HEK293 (cell line): ENCODE measurements at regions not wholly inside any gene's neighbourhood (a gene's known extent, or its start where the extent isn't known, plus 50 kb on each side); places are given as distances from the start of the nearest gene placed in this dataset.

Experiments
- CTCF ChIA-PET: fragments of 350-600 bp; formaldehyde crosslinking; extraction: SDS; loops from one replicate; lab custom pipeline; 2021; ENCODE audit warnings: antibody characterized with exemption; lab: Yijun Ruan, JAX
- POLR2A ChIA-PET: fragments of 300-600 bp; formaldehyde crosslinking; extraction: SDS; loops from one replicate; lab custom pipeline; 2020; ENCODE audit warnings: antibody characterized with exemption, inconsistent platforms; lab: Yijun Ruan, JAX
- H3K27ac ChIP-seq: fragments of 200-500 bp; sonication (Bioruptor generic); 2 replicates; pipeline ENCODE4 v1.5.1; 2014; ENCODE audit warnings: low read depth, low read length, control low read depth, inconsistent platforms; ENCODE audit errors: extremely low read depth
- H3K36me3 ChIP-seq, 2 experiments: fragments of 200-500 bp in 1 of 2; sonication (Bioruptor generic) in 1 of 2; 1 replicate in 1 of 2; 2 replicates in 1 of 2; pipeline ENCODE4 v1.5.1; 2014 to 2017; ENCODE audit warnings: inconsistent platforms in 2 of 2, low read length in 2 of 2; ENCODE audit not compliant: control insufficient read depth in 2 of 2, insufficient read depth in 1 of 2
- H3K4me1 ChIP-seq: fragments of 200-500 bp; sonication (Bioruptor generic); 2 replicates; pipeline ENCODE4 v1.5.1; 2014; ENCODE audit warnings: mild to moderate bottlenecking, low read length, inconsistent platforms; ENCODE audit not compliant: control insufficient read depth, insufficient read depth
- H3K4me3 ChIP-seq: 2 replicates; pipeline ENCODE4 v1.5.1; 2011; ENCODE audit warnings: low read depth, mild to moderate bottlenecking, control low read depth, low read length, moderate library complexity
- H3K9me3 ChIP-seq: fragments of 200-500 bp; sonication (Bioruptor generic); 2 replicates; pipeline ENCODE4 v1.5.1; 2014; ENCODE audit warnings: low read depth, low read length, inconsistent platforms; ENCODE audit not compliant: control insufficient read depth, insufficient read depth
- BCL11A ChIP-seq: fragments of 450-650 bp; formaldehyde crosslinking; IDR thresholded peaks from 2 replicates; pipeline ENCODE4 v1.5.1; 2016; ENCODE audit warnings: low read depth, missing biosample characterization, missing genetic modification characterization
- GLI2 ChIP-seq: fragments of 450-650 bp; formaldehyde crosslinking; IDR thresholded peaks from 2 replicates; pipeline ENCODE4; 2017; ENCODE audit warnings: missing biosample characterization, missing genetic modification characterization, low read depth, borderline replicate concordance
- KLF10 ChIP-seq: fragments of 450-650 bp; IDR thresholded peaks from 2 replicates; pipeline ENCODE4 v1.5.1; 2018; ENCODE audit warnings: missing biosample characterization, mild to moderate bottlenecking, missing genetic modification characterization
- TCF7L2 ChIP-seq: IDR thresholded peaks from 2 replicates; pipeline ENCODE4 v1.6.1; 2011; ENCODE audit warnings: low read depth, mild to moderate bottlenecking, inconsistent platforms, low read length, moderate library complexity, borderline replicate concordance
- ZBTB1 ChIP-seq: fragments of 450-650 bp; formaldehyde crosslinking; IDR thresholded peaks from 2 replicates; pipeline ENCODE4 v1.5.1; 2016; ENCODE audit warnings: missing biosample characterization, missing genetic modification characterization
- ZFP3 ChIP-seq: fragments of 450-650 bp; formaldehyde crosslinking; IDR thresholded peaks from 2 replicates; pipeline ENCODE4 v1.5.1; 2016; ENCODE audit warnings: low read depth, missing biosample characterization, missing genetic modification characterization
- ZNF112 ChIP-seq: fragments of 450-650 bp; formaldehyde crosslinking; IDR thresholded peaks from 2 replicates; pipeline ENCODE4 v1.5.0; 2017; ENCODE audit warnings: missing biosample characterization, missing genetic modification characterization
- ZNF416 ChIP-seq: fragments of 450-650 bp; formaldehyde crosslinking; IDR thresholded peaks from 2 replicates; pipeline ENCODE4 v1.5.1; 2016; ENCODE audit warnings: missing biosample characterization, missing genetic modification characterization
- ZNF548 ChIP-seq: fragments of 450-650 bp; formaldehyde crosslinking; IDR thresholded peaks from 2 replicates; pipeline ENCODE4 v1.5.1; 2016; ENCODE audit warnings: missing biosample characterization, missing genetic modification characterization
- ZNF555 ChIP-seq: fragments of 450-650 bp; formaldehyde crosslinking; conservative IDR thresholded peaks from 2 replicates; pipeline ENCODE4 v1.5.1; 2017; ENCODE audit warnings: missing biosample characterization, mild to moderate bottlenecking, missing genetic modification characterization, inconsistent platforms
- ZNF600 ChIP-seq: fragments of 450-650 bp; formaldehyde crosslinking; IDR thresholded peaks from 2 replicates; pipeline ENCODE4 v1.5.1; 2016; ENCODE audit warnings: missing biosample characterization, missing genetic modification characterization
- ZNF677 ChIP-seq: fragments of 450-650 bp; IDR thresholded peaks from 2 replicates; pipeline ENCODE4 v1.5.0; 2018; ENCODE audit warnings: missing biosample characterization, mild to moderate bottlenecking, missing genetic modification characterization, moderate library complexity
- ZNF777 ChIP-seq: fragments of 450-650 bp; formaldehyde crosslinking; IDR thresholded peaks from 2 replicates; pipeline ENCODE4 v1.5.1; 2017; ENCODE audit warnings: missing biosample characterization, missing genetic modification characterization, borderline replicate concordance
- ZNF792 ChIP-seq: fragments of 450-650 bp; formaldehyde crosslinking; IDR thresholded peaks from 2 replicates; pipeline ENCODE4 v1.5.1; 2016; ENCODE audit warnings: missing biosample characterization, missing genetic modification characterization
- TF ChIP-seq, protein P1 (sequence below): fragments of 450-650 bp; formaldehyde crosslinking; IDR thresholded peaks from 2 replicates; pipeline ENCODE4 v1.5.1; 2016; ENCODE audit warnings: missing biosample characterization, missing genetic modification characterization, borderline replicate concordance
- TF ChIP-seq, protein P2 (sequence below): fragments of 450-650 bp; formaldehyde crosslinking; IDR thresholded peaks from 2 replicates; pipeline ENCODE4 v1.5.1; 2016; ENCODE audit warnings: missing biosample characterization, missing genetic modification characterization
- TF ChIP-seq, protein P3 (sequence below): fragments of 450-650 bp; formaldehyde crosslinking; IDR thresholded peaks from 2 replicates; pipeline ENCODE4 v1.5.1; 2016; ENCODE audit warnings: missing biosample characterization, missing genetic modification characterization

DNA sequence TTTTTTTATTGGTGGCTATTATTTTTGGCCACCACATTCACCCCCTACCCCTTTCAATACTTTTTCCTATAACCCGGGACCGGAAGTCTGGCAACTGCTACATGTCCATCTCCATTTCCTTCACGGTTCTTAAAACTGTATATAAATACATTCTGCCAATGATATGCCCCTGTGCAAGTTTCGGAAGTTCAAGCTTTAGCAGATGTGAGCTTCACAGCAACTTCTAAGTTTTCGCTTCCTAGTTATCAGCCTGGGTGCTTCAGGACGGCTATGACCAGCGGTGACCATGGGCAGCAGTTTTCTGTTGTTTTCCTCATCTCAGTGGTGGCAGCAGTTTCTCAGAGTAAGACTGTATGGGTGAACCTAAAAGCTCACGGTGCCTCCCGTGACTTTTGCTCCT lies 153.5 kb upstream of the NFE2L3 start:
- Histone ChIP-seq H3K4me3 (no peak overlapping the region), H3K9me3 (no peaks in the 10 kb centered on the region), H3K36me3 (no peaks in the 10 kb centered on the region), H3K27ac (no peak overlapping the region), H3K4me1 (no peaks in the 10 kb centered on the region)
- TF ChIP-seq, protein P1, sequence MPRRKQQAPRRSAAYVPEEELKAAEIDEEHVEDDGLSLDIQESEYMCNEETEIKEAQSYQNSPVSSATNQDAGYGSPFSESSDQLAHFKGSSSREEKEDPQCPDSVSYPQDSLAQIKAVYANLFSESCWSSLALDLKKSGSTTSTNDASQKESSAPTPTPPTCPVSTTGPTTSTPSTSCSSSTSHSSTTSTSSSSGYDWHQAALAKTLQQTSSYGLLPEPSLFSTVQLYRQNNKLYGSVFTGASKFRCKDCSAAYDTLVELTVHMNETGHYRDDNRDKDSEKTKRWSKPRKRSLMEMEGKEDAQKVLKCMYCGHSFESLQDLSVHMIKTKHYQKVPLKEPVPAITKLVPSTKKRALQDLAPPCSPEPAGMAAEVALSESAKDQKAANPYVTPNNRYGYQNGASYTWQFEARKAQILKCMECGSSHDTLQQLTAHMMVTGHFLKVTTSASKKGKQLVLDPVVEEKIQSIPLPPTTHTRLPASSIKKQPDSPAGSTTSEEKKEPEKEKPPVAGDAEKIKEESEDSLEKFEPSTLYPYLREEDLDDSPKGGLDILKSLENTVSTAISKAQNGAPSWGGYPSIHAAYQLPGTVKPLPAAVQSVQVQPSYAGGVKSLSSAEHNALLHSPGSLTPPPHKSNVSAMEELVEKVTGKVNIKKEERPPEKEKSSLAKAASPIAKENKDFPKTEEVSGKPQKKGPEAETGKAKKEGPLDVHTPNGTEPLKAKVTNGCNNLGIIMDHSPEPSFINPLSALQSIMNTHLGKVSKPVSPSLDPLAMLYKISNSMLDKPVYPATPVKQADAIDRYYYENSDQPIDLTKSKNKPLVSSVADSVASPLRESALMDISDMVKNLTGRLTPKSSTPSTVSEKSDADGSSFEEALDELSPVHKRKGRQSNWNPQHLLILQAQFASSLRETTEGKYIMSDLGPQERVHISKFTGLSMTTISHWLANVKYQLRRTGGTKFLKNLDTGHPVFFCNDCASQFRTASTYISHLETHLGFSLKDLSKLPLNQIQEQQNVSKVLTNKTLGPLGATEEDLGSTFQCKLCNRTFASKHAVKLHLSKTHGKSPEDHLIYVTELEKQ (tag by site-specific recombination) = no peak
- TF ChIP-seq KLF10 (tag by site-specific recombination) (no peak), ZNF548 (no peak), ZNF777 (tag by site-specific recombination) (no peak), ZNF112 (no peak), ZBTB1 (tag by site-specific recombination) (no peak), GLI2 (tag by site-specific recombination) (no peak)
- TF ChIP-seq, protein P2, sequence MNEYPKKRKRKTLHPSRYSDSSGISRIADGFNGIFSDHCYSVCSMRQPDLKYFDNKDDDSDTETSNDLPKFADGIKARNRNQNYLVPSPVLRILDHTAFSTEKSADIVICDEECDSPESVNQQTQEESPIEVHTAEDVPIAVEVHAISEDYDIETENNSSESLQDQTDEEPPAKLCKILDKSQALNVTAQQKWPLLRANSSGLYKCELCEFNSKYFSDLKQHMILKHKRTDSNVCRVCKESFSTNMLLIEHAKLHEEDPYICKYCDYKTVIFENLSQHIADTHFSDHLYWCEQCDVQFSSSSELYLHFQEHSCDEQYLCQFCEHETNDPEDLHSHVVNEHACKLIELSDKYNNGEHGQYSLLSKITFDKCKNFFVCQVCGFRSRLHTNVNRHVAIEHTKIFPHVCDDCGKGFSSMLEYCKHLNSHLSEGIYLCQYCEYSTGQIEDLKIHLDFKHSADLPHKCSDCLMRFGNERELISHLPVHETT (tag by site-specific recombination) = no peak
- ChIA-PET CTCF (interaction anchor here (1.6 kb wide), 1 partner anchor 103 kb away, joined by 4 read pairs; no protein-coding TSS in a partner anchor), POLR2A (no interaction called here)

DNA sequence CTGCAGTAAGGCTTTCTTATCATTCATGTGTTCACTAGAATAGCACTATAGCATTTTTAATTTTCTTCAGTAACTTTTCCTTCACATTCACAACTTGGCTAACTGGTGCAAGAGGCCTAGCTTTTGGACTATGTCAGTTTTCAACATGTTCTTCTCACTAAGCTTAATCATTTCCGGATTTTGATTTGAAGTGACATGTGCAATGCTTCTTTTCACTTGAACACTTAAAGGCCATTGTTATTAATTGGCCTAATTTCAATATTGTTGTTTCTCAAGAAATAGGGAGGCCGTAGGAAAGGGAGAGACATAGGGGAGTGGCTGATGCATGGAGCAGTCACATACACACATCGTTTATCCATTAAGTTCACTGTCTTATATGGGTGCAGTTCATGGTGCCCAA lies 151.2 kb upstream of the NFE2L3 start:
- Histone ChIP-seq H3K27ac (no peak overlapping the region), H3K36me3 (no peaks in the 10 kb centered on the region), H3K9me3 (no peaks in the 10 kb centered on the region), H3K4me3 (no peak overlapping the region), H3K4me1 (no peaks in the 10 kb centered on the region)
- TF ChIP-seq BCL11A (tag by site-specific recombination) = no peak
- TF ChIP-seq KLF10 (tag by site-specific recombination) = no peak
- TF ChIP-seq ZNF792 (tag by site-specific recombination) = no peak
- no peak for TF ChIP-seq ZNF416 (tag by site-specific recombination)
- TF ChIP-seq, protein P3, sequence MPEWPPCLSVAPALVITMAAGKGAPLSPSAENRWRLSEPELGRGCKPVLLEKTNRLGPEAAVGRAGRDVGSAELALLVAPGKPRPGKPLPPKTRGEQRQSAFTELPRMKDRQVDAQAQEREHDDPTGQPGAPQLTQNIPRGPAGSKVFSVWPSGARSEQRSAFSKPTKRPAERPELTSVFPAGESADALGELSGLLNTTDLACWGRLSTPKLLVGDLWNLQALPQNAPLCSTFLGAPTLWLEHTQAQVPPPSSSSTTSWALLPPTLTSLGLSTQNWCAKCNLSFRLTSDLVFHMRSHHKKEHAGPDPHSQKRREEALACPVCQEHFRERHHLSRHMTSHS (tag by site-specific recombination) = no peak
- no peak for TF ChIP-seq ZFP3
- no peak for TF ChIP-seq ZNF555 (tag by site-specific recombination)
- ChIA-PET POLR2A (no interaction called here), CTCF (interaction anchor here (0.7 to 1.3 kb wide), 2 partner anchors 63 to 104 kb away, joined by 3 read pairs; no protein-coding TSS in a partner anchor)

DNA sequence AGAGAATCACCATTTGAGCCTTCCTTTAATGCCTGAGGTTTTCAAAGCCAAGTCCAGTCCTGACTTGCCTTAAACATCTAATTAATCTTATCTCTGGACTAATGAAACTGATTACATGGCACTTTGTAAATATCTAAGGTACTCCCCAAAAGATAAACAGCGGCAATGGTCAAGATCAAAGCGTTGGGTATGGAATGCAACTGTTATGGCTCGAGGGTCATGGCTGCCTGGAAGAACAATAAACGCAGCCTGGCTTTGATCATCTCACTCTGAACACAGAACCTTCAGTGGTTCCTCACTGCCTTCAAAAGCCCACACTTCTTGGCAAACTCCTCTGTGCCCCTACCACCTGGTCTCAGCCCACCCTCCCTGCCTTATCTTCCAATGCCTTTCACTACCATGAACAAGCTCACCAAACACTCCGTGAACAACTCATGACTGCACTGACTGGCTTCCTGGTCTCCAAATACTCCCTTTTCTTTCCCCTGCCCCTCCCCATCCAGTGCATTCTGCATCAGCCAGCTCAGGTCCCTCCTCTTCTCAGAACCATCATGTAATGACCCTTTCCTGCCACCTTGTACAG lies 150.2 kb upstream of the NFE2L3 start:
- no peaks in the 10 kb centered on the region for H3K36me3 ChIP-seq
- H3K27ac ChIP-seq = no peak overlapping the region
- ChIA-PET CTCF (interaction anchor here (1.3 kb wide), 1 partner anchor 105 kb away, joined by 3 read pairs; no protein-coding TSS in a partner anchor), POLR2A (no interaction called here)
- no peaks in the 10 kb centered on the region for H3K4me1 ChIP-seq
- H3K4me3 ChIP-seq = no peak overlapping the region
- TF ChIP-seq TCF7L2 = peak; percentile 74; the same call in 1 of the 2 replicates
- no peak for TF ChIP-seq ZNF677 (tag by site-specific recombination)
- peak; percentile 57 for TF ChIP-seq ZNF600 (tag by site-specific recombination)
- H3K9me3 ChIP-seq = no peaks in the 10 kb centered on the region
